Ovary (tissue), 3 donors: ENCODE measurements at regions not wholly inside any gene's neighbourhood (a gene's known extent, or its start where the extent isn't known, plus 50 kb on each side); places are given as distances from the start of the nearest gene placed in this dataset.

Experiments
- CTCF ChIP-seq, 3 donors: fragments of 450-650 bp in 2 of 3; fragments of 200-600 bp in 1 of 3; IDR thresholded peaks; one replicate each; pipeline versions ENCODE4 v1.5.1 to v1.8.0; 2016 to 2022; ENCODE audit warnings: antibody characterized with exemption in 3 of 3, mild to moderate bottlenecking in 1 of 3
- EP300 ChIP-seq: sonication (generic); formaldehyde crosslinking; IDR thresholded peaks from one replicate; pipeline ENCODE4 v1.6.1; 2017; ENCODE audit warnings: antibody characterized with exemption
- POLR2A ChIP-seq: fragments of 450-650 bp; IDR thresholded peaks from one replicate; pipeline ENCODE4 v1.6.1; 2017; ENCODE audit warnings: antibody characterized with exemption, mild to moderate bottlenecking, moderate library complexity
- donor health status: DM: no; HTN: no; CAD: no.

- TF ChIP-seq POLR2A: no peak
- no peak for TF ChIP-seq CTCF (IDR thresholded peaks at IDR 0.05)
- no peak for TF ChIP-seq EP300
Observed at GRCh38 chr3:197394464-197395321, 96.3 kb upstream of the DLG1 start.
